Fibroblast of upper back skin (primary cell): ENCODE measurements at regions not wholly inside any gene's neighbourhood (a gene's known extent, or its start where the extent isn't known, plus 50 kb on each side); places are given as distances from the start of the nearest gene placed in this dataset.
"Not testable (repeated sequence)": the region's sequence is repeated elsewhere in the genome, so short reads cannot be mapped to it uniquely, and the experiment has no call there.

ENCODE experiments used
- DNase-seq: peaks from one replicate; pipeline ENCODE4 v3.0.0-alpha.2; 2013

DNA sequence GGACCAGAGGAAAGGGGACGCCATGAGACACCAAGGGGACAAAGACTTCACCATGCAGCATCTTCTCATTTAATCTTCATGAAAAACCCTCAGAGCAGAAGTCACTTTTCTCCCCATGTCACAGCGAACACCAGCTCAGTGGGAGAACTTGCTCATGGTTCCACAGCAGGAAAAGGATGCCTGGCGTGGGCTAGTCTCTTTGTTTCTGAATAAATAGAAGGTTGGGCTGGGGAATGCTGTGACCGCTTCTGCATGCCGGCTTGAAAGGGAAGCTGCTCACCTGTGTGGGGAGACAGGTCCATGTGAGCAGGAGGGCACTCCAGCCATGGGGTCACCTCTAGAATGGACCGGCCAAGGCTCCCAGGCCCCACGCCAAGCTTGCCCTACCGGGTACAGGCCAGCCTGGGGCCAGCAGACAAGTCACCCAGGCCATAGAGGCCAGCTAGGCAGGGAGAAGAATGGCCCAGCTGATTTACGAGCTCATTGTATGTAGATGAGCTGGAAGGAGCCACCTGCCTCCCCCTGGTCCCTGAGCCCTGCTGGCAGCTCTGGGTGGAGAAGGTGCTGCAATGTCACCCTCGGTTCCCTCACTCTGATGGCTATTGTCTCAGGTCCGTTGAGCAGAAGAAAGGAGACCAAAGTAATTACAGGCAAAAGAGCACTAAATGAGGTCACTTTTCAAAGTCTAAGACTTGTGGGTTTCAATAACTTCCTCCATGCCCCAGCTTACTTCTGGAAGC is 82.0 kb upstream of the PDZD8 start:
- DNase-seq: no peak

DNA sequence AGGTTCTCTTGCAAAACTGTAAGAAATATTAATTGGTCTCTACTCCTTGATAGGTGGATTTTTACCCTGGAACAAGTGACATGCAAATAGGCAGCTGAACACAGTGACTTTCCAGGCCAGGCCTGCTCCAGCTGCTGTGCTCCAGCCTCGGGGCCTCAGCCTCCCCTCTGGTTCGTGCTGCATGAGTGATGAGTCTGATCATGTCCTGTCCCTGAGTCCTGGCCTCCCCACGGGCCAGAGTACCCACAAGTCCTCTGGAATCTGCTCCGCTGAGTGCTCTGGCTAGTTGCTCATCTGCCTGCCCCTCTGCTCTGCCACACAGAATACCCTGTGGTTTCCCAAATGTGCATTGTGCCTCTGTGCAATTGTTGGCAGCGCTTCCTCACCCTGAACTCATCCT is 80.1 kb upstream of the PDZD8 start:
- DNase-seq: no peak

DNA sequence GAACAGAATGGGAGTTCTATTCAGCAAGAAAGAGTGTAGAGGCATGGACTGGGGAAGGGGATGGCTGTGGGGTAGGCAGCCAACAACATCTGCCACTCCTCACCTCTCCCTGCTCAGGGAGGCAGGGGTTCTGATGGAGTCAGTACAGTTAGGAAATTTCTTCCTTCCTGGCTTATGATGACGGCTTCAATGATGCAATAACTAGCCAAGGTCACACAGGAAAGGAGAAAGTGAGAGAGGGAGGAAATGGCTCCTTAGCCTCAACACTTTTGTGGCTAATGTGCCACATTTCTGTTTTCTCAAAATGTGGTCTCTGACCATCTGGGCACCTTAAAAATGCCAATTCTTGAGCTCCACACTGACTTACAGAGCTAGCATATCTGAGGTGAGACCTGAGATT is 79.3 kb upstream of the PDZD8 start:
- DNase-seq: peak; percentile 46

DNA sequence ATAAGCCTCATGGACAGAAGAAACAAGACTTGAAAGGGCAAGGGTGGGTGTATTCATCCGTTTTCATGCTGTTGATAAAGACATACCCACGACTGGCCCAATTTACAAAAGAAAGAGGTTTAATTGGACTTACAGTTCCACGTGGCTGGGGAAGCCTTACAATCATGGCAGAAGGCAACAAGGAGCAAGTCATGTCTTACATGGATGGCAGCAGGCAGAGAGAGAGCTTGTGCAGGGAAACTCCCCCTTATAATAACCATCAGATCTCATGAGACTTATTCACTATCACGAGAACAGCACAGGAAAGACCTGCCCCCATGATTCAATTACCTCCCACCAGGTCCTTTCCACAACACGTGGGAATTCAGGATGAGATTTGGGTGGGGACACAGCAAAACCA is 78.2 kb upstream of the PDZD8 start:
- DNase-seq: not testable (repeated sequence)

DNA sequence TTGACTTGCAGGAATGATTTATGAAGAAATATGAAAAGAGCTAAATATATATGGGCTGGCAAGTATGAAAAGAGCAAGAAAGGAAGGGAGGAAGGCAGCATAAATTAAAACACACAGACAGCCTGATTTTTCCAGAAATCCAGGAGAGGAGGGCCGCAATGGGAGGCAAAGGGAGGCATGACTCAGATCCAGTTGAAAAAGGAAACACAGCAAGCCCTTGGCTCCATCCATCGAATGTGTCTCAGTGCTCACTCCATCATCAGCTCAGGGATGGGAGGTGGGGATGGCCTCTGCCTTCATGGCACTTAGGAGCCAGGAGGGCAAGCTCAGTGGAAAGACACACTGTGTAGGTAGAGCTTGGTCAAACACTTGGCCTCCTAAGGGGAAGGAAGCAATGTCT is 75.7 kb upstream of the PDZD8 start:
- peak; percentile 38 for DNase-seq

DNA sequence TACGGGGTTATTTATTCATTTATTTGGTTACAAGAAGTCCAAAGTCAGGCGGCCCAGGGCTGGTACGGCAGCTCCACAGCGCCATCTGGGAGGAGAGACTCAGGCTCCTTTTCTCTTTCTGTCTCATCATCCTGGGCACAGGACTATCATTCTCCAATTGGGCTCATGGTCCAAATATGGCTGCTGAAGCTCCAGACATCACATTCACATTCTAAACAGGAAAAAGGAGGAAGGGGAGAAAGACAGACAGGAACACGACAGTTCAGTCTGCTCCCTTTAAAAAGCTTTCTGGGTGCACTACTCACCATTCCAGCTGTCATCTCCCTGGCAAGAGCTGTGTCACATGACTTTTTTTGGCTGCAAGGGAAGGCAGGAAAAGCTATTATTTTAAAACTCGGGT is 74.4 kb upstream of the PDZD8 start:
- no peak for DNase-seq

DNA sequence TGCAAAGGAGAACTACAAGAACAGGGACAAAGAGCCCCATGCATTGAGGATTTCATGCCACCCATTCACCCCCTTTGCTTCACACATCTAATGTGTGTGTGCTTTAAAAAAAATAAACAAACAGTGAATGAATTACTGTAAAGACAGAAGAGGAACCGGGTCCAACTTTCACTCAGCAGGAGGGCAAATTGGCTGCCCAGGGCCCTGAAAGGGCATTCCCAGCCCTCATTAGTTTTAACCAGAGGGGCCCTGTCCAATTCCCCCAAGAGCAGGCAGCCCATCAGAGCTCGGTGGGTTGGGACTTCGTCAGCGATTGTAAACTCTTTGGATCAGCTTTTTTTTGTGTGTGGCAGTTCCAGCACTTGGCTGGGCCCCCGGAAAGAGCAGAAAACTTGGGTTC is 73.6 kb upstream of the PDZD8 start:
- DNase-seq: no peak

DNA sequence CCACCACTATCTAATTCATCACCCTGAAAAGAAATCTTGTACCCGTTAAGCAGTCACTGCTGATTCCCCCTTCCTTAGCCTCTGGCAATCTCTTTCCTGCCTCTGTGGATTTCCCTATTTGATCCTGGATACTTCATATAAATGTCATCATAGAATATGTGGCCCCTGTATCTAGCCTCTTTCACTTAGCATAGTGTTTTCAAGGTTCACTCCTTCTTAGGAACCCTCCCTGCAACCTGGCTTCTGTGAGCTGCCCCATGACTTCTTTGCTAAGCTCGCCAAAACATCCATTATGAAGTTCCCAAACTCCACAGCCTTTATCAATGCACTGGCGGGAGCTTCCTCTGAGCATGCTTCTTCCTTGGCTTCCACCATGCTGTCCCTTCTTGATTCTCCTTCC is 70.8 kb upstream of the PDZD8 start:
- no peak for DNase-seq

DNA sequence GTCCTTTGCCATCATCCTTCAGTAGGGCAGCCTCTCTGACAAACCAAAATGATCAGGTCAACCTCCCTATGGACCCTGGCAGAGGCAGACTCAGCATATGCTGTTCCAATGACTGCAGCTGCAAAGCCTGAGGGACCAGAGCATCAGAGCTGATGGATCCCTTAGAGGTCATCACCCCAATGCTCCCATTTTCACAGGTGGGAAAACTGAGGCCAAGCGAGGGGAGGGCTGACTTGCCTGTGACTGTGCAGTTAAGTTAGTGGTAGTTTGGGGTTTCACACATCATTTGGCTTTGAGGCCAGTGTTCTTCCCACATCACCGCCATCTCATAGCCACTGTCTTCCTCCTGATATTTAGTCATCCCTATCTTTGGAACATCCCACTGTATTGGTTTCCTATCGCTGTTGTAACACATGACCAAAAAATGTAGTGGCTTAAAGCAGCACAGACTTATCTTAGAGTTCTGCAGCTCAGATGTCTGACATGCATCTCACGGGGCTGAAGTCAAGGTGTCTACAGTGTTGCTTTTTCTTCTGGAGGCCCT is 69.3 kb upstream of the PDZD8 start:
- no peak for DNase-seq

DNA sequence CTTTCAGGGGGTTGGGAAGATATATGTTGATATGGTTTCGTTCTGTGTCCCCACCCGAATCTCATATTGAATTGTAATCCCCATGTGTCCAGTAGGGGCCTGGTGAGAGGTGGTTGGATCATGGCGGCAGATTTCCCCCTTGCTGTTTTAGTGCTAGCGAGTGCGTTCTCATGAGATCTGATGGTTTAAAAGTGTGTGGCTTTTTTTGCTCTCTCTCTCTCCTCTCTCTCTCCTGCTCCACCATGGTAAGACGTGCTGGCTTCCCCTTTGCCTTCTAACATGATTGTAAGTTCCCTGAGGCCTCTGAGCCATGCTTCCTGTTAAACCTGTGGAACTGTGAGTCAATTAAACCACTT is 68.4 kb upstream of the PDZD8 start:
- DNase-seq: no peak

DNA sequence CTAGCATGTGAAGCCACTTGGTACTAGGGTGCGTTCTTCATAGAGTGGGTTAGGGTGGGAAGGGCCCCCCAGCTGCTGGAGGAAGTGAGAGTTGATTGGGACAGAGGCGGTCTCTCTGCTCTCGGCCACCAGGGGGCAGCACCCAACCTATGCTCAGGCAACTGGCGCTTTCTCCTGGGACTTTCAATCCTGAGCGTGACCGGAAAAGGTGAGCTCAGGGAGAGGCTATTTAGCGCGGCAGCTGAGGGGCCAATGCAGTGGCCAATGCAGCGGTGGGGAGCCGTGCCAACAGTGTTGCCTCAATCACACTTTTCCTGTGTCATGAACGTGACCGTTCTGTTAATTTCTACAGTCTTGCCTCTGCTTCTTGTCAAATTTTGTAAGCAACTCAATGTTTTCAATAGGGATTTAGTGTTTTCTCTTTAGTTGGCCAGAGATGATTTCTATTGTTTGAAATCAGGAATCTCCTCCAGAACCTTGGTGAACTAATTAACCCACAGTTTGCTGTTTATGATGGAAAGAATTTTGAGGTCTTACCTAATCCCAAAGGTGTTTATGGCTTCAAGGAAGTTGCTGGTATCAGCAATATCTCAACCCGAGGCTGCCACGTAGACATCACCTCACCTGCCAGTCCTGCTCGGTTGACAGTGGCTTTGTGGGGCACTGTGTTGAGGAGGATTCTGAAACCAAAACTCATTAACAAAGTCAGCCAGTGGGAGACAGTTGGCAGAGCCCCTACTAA is 67.9 kb upstream of the PDZD8 start:
- peak; percentile 74 for DNase-seq

DNA sequence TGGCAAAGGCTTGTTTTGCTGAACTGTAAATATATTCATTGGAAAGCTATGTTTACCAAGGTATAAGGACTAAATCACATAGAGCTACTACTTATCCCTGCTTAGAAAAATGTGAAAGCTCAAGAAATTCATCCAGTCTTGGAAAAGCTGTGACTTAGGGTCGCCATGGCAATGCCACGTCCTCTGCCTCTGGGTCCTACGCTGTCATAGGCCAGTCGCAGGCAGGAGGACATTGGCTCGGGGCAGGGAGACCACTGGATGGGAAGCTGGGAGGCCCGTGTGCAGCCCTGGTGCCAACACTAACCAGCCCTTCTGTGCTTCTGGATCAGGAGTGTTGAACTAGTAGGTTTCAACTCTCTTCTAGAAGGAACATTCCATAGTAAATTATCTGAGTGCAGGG is 67.3 kb upstream of the PDZD8 start:
- peak; percentile 13 for DNase-seq

DNA sequence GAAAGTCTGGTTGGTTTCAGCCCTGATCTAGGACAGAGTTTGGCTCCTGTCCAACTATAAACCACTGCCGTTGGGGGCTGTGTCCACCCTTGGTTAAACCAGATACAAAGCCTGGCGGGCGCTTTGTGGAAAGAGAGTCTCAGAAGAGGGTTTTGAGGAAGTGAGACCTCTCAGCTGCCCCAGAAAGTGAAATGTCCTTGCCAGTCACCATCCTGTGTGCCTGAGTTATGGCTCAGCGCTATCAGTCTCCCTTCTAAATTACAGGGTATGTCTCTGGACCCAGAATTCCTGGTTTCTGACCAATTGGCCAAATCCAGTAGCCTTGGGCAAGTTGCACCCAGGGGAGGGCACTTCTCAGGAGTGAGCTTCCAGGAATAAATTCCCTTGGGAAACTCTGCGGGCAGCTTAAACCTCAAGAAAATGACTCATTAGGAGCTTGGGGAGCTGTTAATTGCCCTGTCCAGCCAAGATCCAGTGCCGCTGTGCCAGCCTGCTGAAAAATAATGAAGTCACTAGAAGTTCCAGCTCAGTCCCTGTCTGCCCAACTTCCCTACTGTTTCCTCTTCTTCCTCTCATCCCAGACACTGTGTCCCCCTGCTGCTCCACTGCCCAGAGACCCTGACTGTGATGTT is 66.7 kb upstream of the PDZD8 start:
- DNase-seq: peak; percentile 90

DNA sequence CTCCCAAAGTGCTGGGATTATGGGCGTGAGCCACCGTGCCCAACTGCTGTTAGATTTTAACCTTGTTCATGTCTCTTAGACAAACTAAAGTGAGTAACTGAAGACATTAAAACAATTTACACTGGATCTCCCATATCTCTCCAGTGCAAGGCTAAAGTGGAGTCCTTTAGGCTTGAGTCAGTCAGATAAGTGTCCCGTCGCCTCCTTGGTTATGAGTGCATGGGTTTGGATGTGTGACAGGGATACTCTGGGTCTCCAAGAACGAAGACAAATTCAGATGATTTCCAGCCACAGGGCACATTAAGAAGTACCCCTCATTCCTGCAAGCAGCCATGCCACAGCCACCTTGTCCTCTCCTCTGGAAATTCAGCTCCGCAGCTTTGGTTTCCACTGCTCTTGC is 66.1 kb upstream of the PDZD8 start:
- no peak for DNase-seq

DNA sequence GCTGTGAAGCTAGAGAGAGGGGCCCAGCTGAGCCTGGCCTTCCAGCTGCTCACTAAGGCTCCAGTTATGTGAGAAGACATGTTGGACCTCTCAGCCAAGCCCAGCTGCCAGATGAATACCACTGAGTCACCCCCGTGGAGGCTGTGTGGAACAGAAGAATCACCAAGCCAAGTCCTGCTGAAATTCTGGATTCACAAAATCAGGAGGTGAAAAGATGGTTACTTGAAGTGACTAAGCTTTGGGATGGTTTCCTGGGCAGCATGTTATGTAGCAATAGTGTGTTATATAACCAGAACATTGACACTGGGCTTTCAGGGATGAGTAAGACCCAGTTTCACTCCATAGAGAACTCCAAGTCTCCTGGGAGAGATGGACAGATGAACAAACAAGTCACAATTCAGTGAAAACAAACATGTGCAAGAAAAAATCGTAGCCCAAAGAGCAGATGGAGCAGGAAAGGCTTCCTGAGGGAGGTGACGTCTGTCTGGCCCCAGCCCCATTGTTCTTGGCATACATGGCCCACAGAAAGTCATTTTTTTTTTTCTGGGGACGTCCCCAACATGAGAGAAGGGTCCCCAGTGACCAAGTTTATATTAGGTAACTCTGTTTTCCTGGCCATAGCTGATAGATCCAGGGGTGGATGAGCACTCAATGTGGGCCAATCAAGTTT is 64.1 kb upstream of the PDZD8 start:
- peak; percentile 90 for DNase-seq

DNA sequence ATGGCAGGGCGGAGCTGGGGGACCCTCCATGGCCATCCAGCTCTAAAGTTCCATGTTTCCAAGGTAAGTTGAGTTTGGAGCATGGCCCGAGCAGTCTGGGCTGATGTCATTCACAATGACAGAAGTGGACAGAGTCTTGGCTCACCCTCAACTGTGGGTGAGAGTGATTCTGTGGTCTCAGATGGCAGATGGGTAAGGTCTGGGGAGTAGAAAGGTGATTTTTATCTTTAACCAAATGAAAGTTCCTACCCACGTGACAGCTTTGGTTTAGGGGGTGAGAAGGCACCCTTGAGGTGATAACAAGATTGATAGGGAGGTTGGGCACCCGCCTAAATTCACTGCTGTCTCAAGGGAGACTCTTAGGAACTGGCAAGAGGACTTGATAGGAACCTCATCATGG is 57.6 kb upstream of the PDZD8 start:
- DNase-seq: no peak

DNA sequence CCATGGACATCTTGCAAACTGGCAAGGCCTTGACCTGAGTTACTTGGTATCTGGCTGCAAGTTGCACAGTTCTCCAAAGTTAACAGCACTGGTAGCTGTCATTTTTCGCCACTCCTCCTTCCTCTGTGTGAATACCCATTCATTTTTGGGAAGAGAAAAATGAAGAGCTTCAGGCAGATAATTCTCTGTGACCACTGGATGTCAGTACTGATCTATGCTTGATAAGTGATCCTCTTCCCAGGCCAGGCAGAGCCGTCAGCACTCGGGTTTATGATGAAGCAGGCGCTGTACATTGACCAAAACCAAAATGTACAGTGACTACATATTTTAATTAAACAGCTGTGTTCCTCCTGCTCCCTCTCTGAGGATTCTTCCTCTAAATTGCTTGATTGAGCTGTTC is 55.9 kb upstream of the PDZD8 start:
- DNase-seq: peak; percentile 62

DNA sequence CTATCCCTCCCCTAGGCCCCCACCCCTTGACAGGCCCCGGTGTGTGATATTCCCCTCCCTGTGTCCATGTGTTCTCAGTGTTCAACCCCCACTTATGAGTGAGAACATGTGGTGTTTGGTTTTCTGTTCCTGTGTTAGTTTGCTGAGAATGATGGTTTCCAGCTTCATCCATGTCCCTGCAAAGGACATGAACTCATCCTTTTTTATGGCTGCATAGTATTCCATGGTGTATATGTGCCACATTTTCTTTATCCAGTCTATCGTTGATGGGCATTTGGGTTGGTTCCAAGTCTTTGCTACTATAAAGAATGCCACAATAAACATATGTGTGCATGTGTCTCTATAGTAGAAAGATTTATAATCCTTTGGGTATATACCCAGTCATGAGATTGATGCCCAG is 55.3 kb upstream of the PDZD8 start:
- not testable (repeated sequence) for DNase-seq

DNA sequence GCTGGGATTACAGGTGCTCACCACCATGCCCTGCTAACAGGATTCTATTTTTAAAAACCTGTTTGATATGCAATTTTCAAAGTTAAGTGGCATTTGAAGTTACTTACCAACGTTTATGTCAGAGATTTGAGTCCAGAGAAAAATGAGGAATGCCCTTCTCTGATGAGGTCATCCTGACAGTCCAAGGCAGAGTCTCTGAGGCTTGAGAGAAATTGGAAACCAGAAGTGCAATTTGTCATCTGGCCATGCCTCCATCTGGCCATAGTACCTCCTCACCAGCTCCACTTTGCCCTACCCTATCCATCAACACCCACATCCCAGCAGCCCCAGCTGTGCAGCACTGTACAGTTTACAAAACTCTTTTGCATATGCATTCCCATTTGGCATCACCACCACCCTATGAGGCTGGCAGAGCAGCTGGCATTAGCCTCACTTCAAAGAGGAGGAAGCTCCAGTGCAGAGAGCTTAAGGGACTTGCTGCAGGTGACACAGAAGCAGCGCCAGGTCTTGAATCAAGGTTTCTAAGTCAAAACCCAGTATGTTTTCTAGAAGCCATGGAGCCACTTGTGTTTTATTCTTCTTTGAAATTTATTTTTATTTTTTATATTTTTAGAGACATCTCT is 54.5 kb upstream of the PDZD8 start:
- DNase-seq: no peak

DNA sequence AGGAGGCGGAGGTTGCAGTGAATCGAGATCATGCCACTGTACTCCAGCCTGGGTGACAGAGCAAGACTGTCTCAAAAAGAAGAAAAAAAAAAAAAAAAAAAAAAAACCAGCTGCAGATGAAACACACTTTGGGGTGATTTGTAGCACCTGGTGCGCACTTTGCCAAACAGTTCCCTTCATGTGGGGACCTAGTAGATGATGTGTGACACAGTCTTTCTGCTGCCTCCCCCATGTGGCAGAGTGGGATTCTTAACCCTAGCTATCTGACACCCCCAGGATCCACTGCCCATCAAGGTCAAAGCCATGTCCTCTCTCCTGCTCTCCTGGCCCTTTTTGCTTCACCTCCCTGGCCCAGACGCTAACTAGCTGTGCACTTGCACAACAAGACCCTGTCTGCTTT is 52.1 kb upstream of the PDZD8 start:
- DNase-seq: no peak

DNA sequence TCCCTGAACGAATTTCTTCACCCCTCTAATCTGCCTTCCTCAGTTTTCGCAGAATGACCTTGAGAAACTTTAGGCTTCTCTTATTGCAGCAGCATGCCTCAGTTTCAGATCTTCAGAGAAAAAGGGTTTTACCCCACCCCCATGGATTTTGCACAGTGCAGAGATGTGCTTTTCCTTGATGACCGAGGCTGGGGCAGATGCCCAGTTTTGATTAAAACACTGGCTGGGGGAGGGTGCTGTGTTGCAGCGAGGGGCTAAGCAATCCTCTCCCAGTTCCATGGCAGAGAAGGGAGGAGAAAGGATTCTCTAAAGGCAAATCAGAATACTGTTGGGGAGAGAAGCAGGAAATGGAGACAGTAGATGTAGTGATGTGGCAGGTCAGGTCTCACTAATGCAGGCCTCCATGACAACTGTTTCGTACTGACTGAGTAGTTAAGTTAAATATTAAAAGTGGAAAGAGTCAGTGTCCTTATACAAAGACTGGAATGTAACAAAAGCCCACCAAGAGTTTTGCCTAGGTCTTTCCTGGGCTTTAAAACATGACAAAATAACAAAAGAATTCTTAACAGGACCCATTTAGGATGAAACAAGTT is 50.8 kb upstream of the PDZD8 start:
- DNase-seq: no peak

DNA sequence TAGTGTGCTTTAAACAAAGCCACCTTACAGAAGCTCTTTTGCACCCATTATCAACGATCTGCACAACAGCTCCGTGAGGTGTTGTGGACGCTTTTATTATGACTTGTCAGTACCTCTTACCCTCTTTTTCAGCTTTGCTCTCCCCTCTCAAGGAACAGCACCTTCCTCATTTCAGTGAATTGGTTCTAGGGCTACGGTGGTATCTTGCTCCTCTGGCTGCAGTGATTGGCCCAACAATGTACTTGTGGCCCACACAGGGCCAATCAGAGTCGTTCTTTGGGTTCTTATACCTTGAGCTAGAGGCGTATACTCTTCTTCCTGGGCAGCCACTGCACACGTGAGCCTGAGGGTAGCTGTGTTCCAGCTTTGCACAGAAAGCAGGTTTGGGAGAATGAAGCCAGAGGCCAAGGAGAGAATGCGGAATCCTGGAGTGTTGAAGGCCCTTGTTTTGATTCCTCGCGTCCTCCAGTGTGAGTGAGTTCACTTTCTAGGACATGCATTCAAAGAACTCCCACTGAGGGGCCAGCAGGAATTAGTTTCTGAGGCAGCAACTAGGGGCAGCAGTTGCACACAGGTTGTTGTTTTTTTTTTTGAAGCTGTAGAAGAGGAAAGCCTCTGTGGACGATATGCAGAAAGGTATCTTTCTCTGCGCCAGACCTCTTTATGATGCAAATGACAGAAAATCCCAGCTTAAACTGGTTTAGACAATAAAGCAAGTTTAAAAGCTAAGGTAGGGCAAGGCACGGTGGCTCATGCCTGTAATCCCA is 49.8 kb upstream of the PDZD8 start:
- no peak for DNase-seq
